ENCODE measurements at regions not wholly inside any gene's neighbourhood (a gene's known extent, or its start where the extent isn't known, plus 50 kb on each side); places are given as distances from the start of the nearest gene placed in this dataset.

GRCh38 chr1:106651028-106651762 is 405.3 kb upstream of the PRMT6 start:
- H3K27me3 ChIP-seq, result no peaks in the 10 kb centered on the region
- TF ChIP-seq Cebpa-rat (IDR thresholded peaks at IDR 0.05), result no peak
- H3K27ac ChIP-seq, result no peak overlapping the region; a peak in 1 of 22 replicates
- H3K9me3 ChIP-seq (replicated peaks in 1 of 11), result 0 out of 22 replicates have a peak, but pooled peaks cover 0 to 3% (median 0%) of the 10 kb centered on the region in 11 experiments
- H3K36me3 ChIP-seq, result no peaks in the 10 kb centered on the region
- H3K4me3 ChIP-seq, result no peak overlapping the region
- no peaks in the 10 kb centered on the region for H4K20me1 ChIP-seq
- H3K4me2 ChIP-seq, result peak overlapping the region in 8 of 11 experiments; percentile 10 to 53 (median 24); a peak in 11 of 22 replicates
- H3K4me1 ChIP-seq, result peaks cover 4 to 22% (median 10%) of the 10 kb centered on the region in 10 experiments; a peak in 13 of 20 replicates
- no peak overlapping the region for H3K9ac ChIP-seq

DNA sequence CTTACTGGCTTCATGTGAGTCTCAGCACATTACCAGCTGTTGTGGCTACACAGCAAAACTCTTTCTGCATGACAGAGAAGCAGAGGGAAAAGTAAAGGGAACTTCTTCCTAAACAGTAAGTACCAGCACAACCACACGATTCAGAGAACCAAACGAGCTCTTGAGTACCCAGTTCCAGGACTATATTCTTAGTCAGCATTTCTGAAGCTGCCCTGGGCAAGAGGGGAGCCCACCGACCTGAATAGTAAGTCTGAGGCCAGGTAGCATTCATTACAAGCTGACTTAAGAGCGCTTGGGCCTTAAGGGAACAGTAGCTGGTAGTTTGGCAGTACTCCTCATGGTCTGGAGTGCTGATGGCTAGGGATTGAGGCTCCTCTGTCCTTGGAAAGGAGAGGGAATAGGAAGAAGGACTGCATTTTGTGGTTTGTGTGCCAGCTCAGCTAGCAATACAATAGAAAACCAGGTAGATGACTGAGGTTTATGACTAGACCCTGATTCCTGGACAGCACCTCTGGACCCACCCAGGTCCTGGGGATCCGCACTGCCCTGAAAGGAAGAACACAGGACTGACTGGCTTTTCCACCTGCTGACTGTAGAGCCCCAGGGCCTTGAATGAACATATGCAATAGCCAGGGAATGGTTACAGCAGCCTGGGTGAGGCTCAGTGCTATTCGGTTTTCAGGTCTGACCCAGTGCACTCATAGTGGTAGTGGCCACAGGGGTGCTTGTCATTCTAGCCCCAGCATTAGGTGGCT is 396.8 kb upstream of the PRMT6 start:
- Histone ChIP-seq H3K4me3 (no peak overlapping the region), H3K4me1 (no peaks in the 10 kb centered on the region), H3K9me3 (replicated peaks in 1 of 11) (peaks cover 0 to 18% (median 9%) of the 10 kb centered on the region in 11 experiments; a peak in 11 of 22 replicates), H4K20me1 (no peaks in the 10 kb centered on the region), H3K27ac (no peak overlapping the region), H3K27me3 (no peaks in the 10 kb centered on the region), H3K4me2 (no peak overlapping the region), H3K36me3 (no peaks in the 10 kb centered on the region), H3K9ac (no peak overlapping the region)
- TF ChIP-seq Cebpa-rat (IDR thresholded peaks at IDR 0.05), result no peak

DNA sequence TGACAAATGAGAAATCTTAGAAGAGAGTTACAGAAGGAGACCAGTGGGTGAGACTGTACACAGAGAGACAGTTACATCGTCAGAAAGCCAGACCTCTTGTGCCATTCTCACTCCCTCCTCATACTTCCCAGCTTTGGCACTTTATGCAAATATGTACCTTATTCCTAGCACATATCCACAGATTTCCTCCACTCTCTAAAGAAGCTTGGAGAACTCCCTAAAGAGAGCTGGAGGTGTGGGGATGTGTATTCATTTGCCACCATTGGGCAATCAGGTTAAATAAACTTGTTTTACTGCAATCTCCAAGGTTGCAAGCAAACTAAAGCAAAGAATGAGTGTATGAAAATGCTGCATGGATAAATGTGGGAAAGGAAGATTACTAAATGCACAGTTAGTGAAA is 380.9 kb upstream of the PRMT6 start:
- no peaks in the 10 kb centered on the region for H4K20me1 ChIP-seq
- H3K27ac ChIP-seq, result no peak overlapping the region
- no peak overlapping the region for H3K4me3 ChIP-seq

DNA sequence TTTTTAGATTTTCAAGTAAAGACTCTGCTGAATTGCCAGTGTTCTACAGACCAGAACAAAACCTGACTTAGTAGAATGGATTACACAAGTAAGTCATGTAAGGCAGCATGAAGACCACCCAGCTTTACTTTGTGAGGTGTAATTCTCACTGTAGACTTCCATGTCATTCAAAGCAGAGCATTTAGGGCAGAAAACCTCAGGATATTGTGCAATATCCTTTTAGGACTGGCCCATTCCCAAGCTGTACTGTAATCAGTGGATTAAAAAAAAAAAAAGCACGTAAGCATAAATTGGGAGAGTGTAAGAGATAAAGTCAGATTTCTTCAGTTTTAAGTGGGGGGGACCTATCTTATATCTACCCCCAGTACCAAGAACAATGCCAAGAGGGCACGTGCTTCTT is 380.5 kb upstream of the PRMT6 start:
- Histone ChIP-seq H3K27ac (no peak overlapping the region), H3K4me1 (peaks cover 0 to 12% (median 8%) of the 10 kb centered on the region in 10 experiments; a peak in 11 of 20 replicates), H3K9me3 (replicated peaks in 1 of 11) (no peaks in the 10 kb centered on the region), H3K4me2 (peak overlapping the region in 7 of 11 experiments; percentile 7 to 64 (median 43); a peak in 12 of 22 replicates), H3K4me3 (no peak overlapping the region), H4K20me1 (no peaks in the 10 kb centered on the region), H3K27me3 (no peaks in the 10 kb centered on the region), H3K9ac (no peak overlapping the region), H3K36me3 (no peaks in the 10 kb centered on the region)
- TF ChIP-seq Cebpa-rat (IDR thresholded peaks at IDR 0.05), result peak in 7 of 11 experiments; percentile 28 to 80 (median 55); a peak in 10 of 22 replicates

More for the DNA sequence above, 380.9 kb upstream of the PRMT6 start:
- Histone ChIP-seq H3K4me2 (peak overlapping the region in 6 of 11 experiments; percentile 14 to 64 (median 48); a peak in 8 of 22 replicates), H3K9ac (no peak overlapping the region), H3K27me3 (no peaks in the 10 kb centered on the region), H3K4me1 (peaks cover 0 to 12% (median 8%) of the 10 kb centered on the region in 10 experiments; a peak in 11 of 20 replicates), H3K36me3 (no peaks in the 10 kb centered on the region), H3K9me3 (replicated peaks in 1 of 11) (no peaks in the 10 kb centered on the region)
- no peak for TF ChIP-seq Cebpa-rat (IDR thresholded peaks at IDR 0.05)

- TF ChIP-seq Cebpa-rat (IDR thresholded peaks at IDR 0.05), result no peak
- no peaks in the 10 kb centered on the region for H4K20me1 ChIP-seq
- H3K27ac ChIP-seq, result no peak overlapping the region
- H3K4me1 ChIP-seq, result peaks cover 0 to 12% (median 8%) of the 10 kb centered on the region in 10 experiments; a peak in 11 of 20 replicates
- H3K36me3 ChIP-seq, result no peaks in the 10 kb centered on the region
- no peak overlapping the region for H3K4me3 ChIP-seq
- H3K4me2 ChIP-seq, result no peak overlapping the region
- H3K9me3 ChIP-seq (replicated peaks in 1 of 11), result no peaks in the 10 kb centered on the region
- no peaks in the 10 kb centered on the region for H3K27me3 ChIP-seq
- no peak overlapping the region for H3K9ac ChIP-seq
Observed at GRCh38 chr1:106677181-106677580, 379.3 kb upstream of the PRMT6 start.

GRCh38 chr1:106677721-106678120 is 378.8 kb upstream of the PRMT6 start:
- H3K27ac ChIP-seq, result no peak overlapping the region
- no peak overlapping the region for H3K9ac ChIP-seq
- no peak for TF ChIP-seq Cebpa-rat (IDR thresholded peaks at IDR 0.05)
- no peaks in the 10 kb centered on the region for H3K36me3 ChIP-seq
- no peak overlapping the region for H3K4me2 ChIP-seq
- no peaks in the 10 kb centered on the region for H3K27me3 ChIP-seq
- H3K9me3 ChIP-seq (replicated peaks in 1 of 11), result no peaks in the 10 kb centered on the region
- H3K4me3 ChIP-seq, result no peak overlapping the region
- no peaks in the 10 kb centered on the region for H4K20me1 ChIP-seq
- H3K4me1 ChIP-seq, result peaks cover 0 to 12% (median 8%) of the 10 kb centered on the region in 10 experiments; a peak in 11 of 20 replicates

- H3K27ac ChIP-seq, result no peak overlapping the region
- no peaks in the 10 kb centered on the region for H3K9me3 ChIP-seq (replicated peaks in 1 of 11)
- no peak overlapping the region for H3K4me2 ChIP-seq
- no peak overlapping the region for H3K9ac ChIP-seq
- TF ChIP-seq Cebpa-rat (IDR thresholded peaks at IDR 0.05), result no peak
- peaks cover 0 to 12% (median 8%) of the 10 kb centered on the region in 10 experiments; a peak in 11 of 20 replicates for H3K4me1 ChIP-seq
- no peaks in the 10 kb centered on the region for H3K36me3 ChIP-seq
- H4K20me1 ChIP-seq, result no peaks in the 10 kb centered on the region
- H3K4me3 ChIP-seq, result no peak overlapping the region
- no peaks in the 10 kb centered on the region for H3K27me3 ChIP-seq
Observed at GRCh38 chr1:106678279-106679050, 378.0 kb upstream of the PRMT6 start.

DNA sequence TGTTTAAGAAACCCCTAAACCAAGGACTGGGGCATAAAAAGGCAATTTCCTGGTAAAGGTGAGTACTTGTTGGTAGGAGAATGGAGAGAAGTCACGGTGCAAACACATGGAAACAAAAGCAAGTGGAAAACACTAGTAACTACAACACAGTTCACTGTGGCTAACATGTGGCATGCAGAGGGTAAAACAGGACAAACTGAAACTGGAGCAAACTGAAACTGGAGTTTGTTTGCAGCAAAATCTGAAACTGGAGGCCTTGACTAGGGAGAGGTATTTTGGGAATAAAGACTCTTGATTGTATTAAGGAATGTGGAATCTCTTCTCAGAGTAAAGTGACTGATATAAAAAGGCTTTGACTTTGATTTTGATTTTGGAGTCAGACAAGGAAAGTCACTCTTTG is 376.3 kb upstream of the PRMT6 start:
- H3K4me3 ChIP-seq, result no peak overlapping the region
- no peak overlapping the region for H3K4me2 ChIP-seq
- peaks cover 0 to 16% (median 11%) of the 10 kb centered on the region in 10 experiments; a peak in 13 of 20 replicates for H3K4me1 ChIP-seq
- no peaks in the 10 kb centered on the region for H3K27me3 ChIP-seq
- no peaks in the 10 kb centered on the region for H4K20me1 ChIP-seq
- no peak overlapping the region for H3K27ac ChIP-seq
- H3K9me3 ChIP-seq (replicated peaks in 1 of 11), result peaks cover 0 to 7% (median 0%) of the 10 kb centered on the region in 11 experiments; a peak in 3 of 22 replicates
- no peak for TF ChIP-seq Cebpa-rat (IDR thresholded peaks at IDR 0.05)
- no peaks in the 10 kb centered on the region for H3K36me3 ChIP-seq
- no peak overlapping the region for H3K9ac ChIP-seq
